SK-N-SH treated with all-trans-retinoic acid at 6 μM for 48 hours (cell line): ENCODE measurements at regions not wholly inside any gene's neighbourhood (a gene's known extent, or its start where the extent isn't known, plus 50 kb on each side); places are given as distances from the start of the nearest gene placed in this dataset.

Experiments
- ATAC-seq: fragments of 200-7000 bp; cut with Tn5 transposase; 3 replicates; pipeline ENCODE4 v1.9.1; 2020; ENCODE audit warnings: mild to moderate bottlenecking, moderate library complexity
- ARNTL ChIP-seq: fragments of 450-650 bp; formaldehyde crosslinking; IDR thresholded peaks from 2 replicates; pipeline ENCODE4 v1.5.0; 2020; ENCODE audit warnings: low read depth, mild to moderate bottlenecking, moderate library complexity, borderline replicate concordance
- CREB5 ChIP-seq: fragments of 250-450 bp; sonication (Bioruptor Pico); IDR thresholded peaks from 2 replicates; pipeline ENCODE4 v1.5.1; 2020; ENCODE audit warnings: low read depth, mild to moderate bottlenecking, moderate library complexity
- CSDC2 ChIP-seq: fragments of 250-450 bp; sonication (Bioruptor Pico); IDR thresholded peaks from 2 replicates; pipeline ENCODE4 v1.5.0; 2020; ENCODE audit warnings: mild to moderate bottlenecking, moderate library complexity
- ESRRG ChIP-seq: fragments of 250-450 bp; sonication (Bioruptor Pico); IDR thresholded peaks from 2 replicates; pipeline ENCODE4 v1.6.1; 2021; ENCODE audit warnings: mild to moderate bottlenecking
- OSR1 ChIP-seq: fragments of 250-450 bp; sonication (Bioruptor Pico); IDR thresholded peaks from 2 replicates; pipeline ENCODE4 v1.8.0; 2022; ENCODE audit warnings: moderate library complexity, mild to moderate bottlenecking, inconsistent platforms
- PATZ1 ChIP-seq: fragments of 250-450 bp; sonication (Bioruptor Pico); IDR thresholded peaks from 2 replicates; pipeline ENCODE4 v1.8.0; 2020; ENCODE audit warnings: mild to moderate bottlenecking, moderate library complexity, borderline replicate concordance
- POU6F1 ChIP-seq: fragments of 250-450 bp; sonication (Bioruptor Pico); IDR thresholded peaks from 2 replicates; pipeline ENCODE4 v1.8.0; 2021; ENCODE audit warnings: low read depth, mild to moderate bottlenecking, moderate library complexity, borderline replicate concordance
- PPARA ChIP-seq: fragments of 250-450 bp; sonication (Bioruptor Pico); IDR thresholded peaks from 2 replicates; pipeline ENCODE4 v1.5.0; 2020; ENCODE audit warnings: mild to moderate bottlenecking, borderline replicate concordance
- RARB ChIP-seq: fragments of 250-450 bp; sonication (Bioruptor Pico); IDR thresholded peaks from 2 replicates; pipeline ENCODE4 v1.8.0; 2021; ENCODE audit warnings: mild to moderate bottlenecking, moderate library complexity
- SNAI2 ChIP-seq: fragments of 250-450 bp; sonication (Bioruptor Pico); IDR thresholded peaks from 2 replicates; pipeline ENCODE4 v1.5.0; 2020; ENCODE audit warnings: mild to moderate bottlenecking, moderate library complexity
- TCF4 ChIP-seq: fragments of 250-450 bp; sonication (Bioruptor Pico); IDR thresholded peaks from 2 replicates; pipeline ENCODE4 v1.8.0; 2021; ENCODE audit warnings: mild to moderate bottlenecking, moderate library complexity, borderline replicate concordance
- TOX ChIP-seq: fragments of 250-450 bp; sonication (Bioruptor Pico); IDR thresholded peaks from 2 replicates; pipeline ENCODE4 v1.8.0; 2021; ENCODE audit warnings: mild to moderate bottlenecking, moderate library complexity, borderline replicate concordance
- TSHZ2 ChIP-seq: fragments of 250-450 bp; sonication (Bioruptor Pico); IDR thresholded peaks from 2 replicates; pipeline ENCODE4 v1.5.0; 2020; ENCODE audit warnings: mild to moderate bottlenecking, moderate library complexity
- ZC3H10 ChIP-seq: fragments of 250-450 bp; sonication (Bioruptor Pico); IDR thresholded peaks from 2 replicates; pipeline ENCODE4 v1.5.1; 2021; ENCODE audit warnings: mild to moderate bottlenecking, moderate library complexity
- ZNF565 ChIP-seq: fragments of 450-650 bp; formaldehyde crosslinking; conservative IDR thresholded peaks from 2 replicates; pipeline ENCODE4 v1.5.0; 2020; ENCODE audit warnings: low read depth, mild to moderate bottlenecking, moderate library complexity
- ZNF70 ChIP-seq: fragments of 450-650 bp; formaldehyde crosslinking; IDR thresholded peaks from 2 replicates; pipeline ENCODE4 v1.5.0; 2020; ENCODE audit warnings: mild to moderate bottlenecking, moderate library complexity
- ZNF8 ChIP-seq: fragments of 450-650 bp; formaldehyde crosslinking; IDR thresholded peaks from 2 replicates; pipeline ENCODE4 v1.5.0; 2020; ENCODE audit warnings: mild to moderate bottlenecking, moderate library complexity
- TF ChIP-seq, protein P1 (sequence below): fragments of 250-450 bp; sonication (Bioruptor Pico); IDR thresholded peaks from 2 replicates; pipeline ENCODE4 v1.5.1; 2021; ENCODE audit warnings: mild to moderate bottlenecking, moderate library complexity

DNA sequence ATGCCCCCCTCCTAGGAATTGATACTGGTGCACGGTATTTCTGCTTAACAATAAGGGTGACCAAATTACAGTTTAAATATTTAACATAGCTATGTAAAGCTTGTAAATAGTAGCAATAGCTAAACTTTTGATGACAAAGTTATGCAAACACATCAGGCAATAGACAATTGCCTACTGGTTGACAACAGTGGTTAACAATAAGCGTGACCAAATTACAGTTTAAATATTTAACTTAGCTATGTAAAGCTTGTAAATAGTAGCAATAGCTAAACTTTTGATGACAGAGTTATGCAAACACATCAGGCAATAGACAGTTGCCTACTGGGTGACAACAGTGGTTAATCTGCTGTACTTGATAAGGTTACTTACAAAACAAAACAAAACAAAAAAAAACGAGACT, 886.5 kb upstream of the FLRT2 start:
- ATAC-seq, result no peak
- TF ChIP-seq ZNF8 (CRISPR knock-in tag), result no peak
- no peak for TF ChIP-seq ZNF565 (CRISPR knock-in tag)
- TF ChIP-seq TOX, result no peak
- TF ChIP-seq TCF4 (CRISPR knock-in tag), result no peak
- TF ChIP-seq OSR1, result no peak
- TF ChIP-seq ZC3H10 (CRISPR knock-in tag), result no peak
- no peak for TF ChIP-seq CSDC2 (CRISPR knock-in tag)
- no peak for TF ChIP-seq PATZ1 (CRISPR knock-in tag)
- TF ChIP-seq TSHZ2 (CRISPR knock-in tag), result no peak

DNA sequence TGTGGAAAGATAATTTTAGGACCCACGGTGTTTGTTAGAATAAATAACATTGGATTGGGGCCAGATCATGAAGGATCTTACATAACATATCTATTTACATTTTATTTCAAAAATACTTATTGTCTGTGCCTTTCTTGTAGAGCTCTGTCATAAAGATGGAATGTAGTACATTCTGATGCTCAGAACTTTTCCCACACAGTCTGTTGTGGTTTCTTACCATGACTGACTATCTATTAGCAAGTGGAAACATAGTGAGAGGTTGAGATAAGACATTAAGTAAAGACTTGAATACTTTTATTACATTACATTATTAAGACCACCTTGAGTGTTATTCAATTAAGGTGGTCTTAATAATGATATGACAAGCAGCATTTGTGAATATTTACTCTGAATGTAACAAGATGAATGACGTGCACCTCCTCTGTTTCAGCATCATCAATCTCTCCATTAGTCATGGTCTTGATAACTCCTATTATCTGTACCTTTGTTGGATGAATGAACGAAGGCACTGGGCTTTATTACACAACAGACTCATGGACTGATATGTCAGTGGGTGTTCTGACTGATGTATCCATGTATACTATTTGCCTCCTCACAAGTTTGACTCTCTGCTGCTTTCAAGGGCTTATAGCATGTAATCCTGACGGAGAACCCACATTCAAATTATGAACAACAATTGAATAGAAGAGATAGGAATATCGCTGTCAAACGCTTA, 883.0 kb upstream of the FLRT2 start:
- TF ChIP-seq CSDC2 (CRISPR knock-in tag) (no peak), TCF4 (CRISPR knock-in tag) (no peak), ESRRG (CRISPR knock-in tag) (no peak), ARNTL (CRISPR knock-in tag) (no peak), ZNF565 (CRISPR knock-in tag) (no peak), PATZ1 (CRISPR knock-in tag) (no peak), SNAI2 (CRISPR knock-in tag) (no peak), PPARA (CRISPR knock-in tag) (no peak), RARB (no peak), TSHZ2 (CRISPR knock-in tag) (no peak), ZC3H10 (CRISPR knock-in tag) (no peak), CREB5 (no peak), ZNF70 (CRISPR knock-in tag) (no peak), POU6F1 (CRISPR knock-in tag) (no peak), TOX (no peak)
- TF ChIP-seq, protein P1, sequence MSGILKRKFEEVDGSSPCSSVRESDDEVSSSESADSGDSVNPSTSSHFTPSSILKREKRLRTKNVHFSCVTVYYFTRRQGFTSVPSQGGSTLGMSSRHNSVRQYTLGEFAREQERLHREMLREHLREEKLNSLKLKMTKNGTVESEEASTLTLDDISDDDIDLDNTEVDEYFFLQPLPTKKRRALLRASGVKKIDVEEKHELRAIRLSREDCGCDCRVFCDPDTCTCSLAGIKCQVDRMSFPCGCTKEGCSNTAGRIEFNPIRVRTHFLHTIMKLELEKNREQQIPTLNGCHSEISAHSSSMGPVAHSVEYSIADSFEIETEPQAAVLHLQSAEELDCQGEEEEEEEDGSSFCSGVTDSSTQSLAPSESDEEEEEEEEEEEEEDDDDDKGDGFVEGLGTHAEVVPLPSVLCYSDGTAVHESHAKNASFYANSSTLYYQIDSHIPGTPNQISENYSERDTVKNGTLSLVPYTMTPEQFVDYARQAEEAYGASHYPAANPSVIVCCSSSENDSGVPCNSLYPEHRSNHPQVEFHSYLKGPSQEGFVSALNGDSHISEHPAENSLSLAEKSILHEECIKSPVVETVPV, result no peak
- TF ChIP-seq, all 23 proteins: peak for 0
- ATAC-seq, result no peak
